ENCODE measurements at regions not wholly inside any gene's neighbourhood (a gene's known extent, or its start where the extent isn't known, plus 50 kb on each side); places are given as distances from the start of the nearest gene placed in this dataset.

DNA sequence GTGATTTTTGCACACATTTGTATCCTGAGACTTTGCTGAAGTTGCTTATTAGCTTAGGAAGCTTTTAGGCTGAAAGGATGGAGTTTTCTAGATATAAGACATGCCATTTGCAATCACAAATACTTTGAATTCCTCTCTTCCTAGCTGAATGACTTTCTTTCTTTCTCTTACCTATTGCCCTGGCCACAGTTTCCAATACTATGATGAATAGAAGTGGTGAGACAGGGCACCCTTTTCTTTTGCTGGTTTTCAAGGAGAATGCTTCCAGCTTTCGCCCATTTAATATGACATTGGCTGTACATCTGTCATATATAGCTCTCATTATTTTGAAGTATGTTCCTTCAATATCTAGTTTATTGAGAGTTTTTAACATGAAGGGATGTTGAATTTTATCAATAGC lies 409.6 kb upstream of the EPHA7 start:
- H3K27me3 ChIP-seq (ENCODE audit: low read depth) = no peaks in the 10 kb centered on the region
- TF ChIP-seq, protein P1, sequence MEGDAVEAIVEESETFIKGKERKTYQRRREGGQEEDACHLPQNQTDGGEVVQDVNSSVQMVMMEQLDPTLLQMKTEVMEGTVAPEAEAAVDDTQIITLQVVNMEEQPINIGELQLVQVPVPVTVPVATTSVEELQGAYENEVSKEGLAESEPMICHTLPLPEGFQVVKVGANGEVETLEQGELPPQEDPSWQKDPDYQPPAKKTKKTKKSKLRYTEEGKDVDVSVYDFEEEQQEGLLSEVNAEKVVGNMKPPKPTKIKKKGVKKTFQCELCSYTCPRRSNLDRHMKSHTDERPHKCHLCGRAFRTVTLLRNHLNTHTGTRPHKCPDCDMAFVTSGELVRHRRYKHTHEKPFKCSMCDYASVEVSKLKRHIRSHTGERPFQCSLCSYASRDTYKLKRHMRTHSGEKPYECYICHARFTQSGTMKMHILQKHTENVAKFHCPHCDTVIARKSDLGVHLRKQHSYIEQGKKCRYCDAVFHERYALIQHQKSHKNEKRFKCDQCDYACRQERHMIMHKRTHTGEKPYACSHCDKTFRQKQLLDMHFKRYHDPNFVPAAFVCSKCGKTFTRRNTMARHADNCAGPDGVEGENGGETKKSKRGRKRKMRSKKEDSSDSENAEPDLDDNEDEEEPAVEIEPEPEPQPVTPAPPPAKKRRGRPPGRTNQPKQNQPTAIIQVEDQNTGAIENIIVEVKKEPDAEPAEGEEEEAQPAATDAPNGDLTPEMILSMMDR (IDR thresholded peaks at IDR 0.05) = no peak

DNA sequence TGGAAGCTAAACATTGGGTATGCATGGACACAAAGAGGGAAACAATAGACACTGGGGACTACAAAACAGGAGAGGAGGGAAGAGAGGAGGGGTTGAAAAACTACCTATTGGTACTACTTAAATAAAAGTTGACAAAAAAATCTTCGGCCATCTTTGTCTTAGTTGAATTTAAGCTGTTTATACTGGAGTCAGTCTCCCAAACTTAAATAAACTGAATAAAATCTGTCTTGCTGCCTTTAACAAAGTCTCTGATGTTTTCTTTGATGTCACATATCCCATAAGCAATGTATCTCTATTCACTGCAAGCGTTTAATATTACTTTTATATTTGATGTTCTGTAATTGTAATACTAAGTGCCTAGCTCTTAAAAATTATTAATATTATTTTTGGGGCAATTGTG lies 409.2 kb upstream of the EPHA7 start:
- TF ChIP-seq, protein P1 (IDR thresholded peaks at IDR 0.05) = no peak
- ATAC-seq = no peak
- intact Hi-C loops (cut with DNase I) = no loop called here
- Histone ChIP-seq H3K27me3 (ENCODE audit: low read depth) (no peaks in the 10 kb centered on the region), H3K4me1 (no peaks in the 10 kb centered on the region), H3K36me3 (no peaks in the 10 kb centered on the region), H3K4me3 (no peak overlapping the region), H3K27ac (no peak overlapping the region), H3K9me3 (no peaks in the 10 kb centered on the region)
- DNase-seq = no peak

More for the DNA sequence above, 409.6 kb upstream of the EPHA7 start:
- H3K36me3 ChIP-seq = no peaks in the 10 kb centered on the region
- DNase-seq = no peak
- H3K27ac ChIP-seq = no peak overlapping the region
- intact Hi-C loops (cut with DNase I) = no loop called here
- ATAC-seq = no peak
- no peaks in the 10 kb centered on the region for H3K9me3 ChIP-seq
- no peaks in the 10 kb centered on the region for H3K4me1 ChIP-seq
- H3K4me3 ChIP-seq = no peak overlapping the region

DNA sequence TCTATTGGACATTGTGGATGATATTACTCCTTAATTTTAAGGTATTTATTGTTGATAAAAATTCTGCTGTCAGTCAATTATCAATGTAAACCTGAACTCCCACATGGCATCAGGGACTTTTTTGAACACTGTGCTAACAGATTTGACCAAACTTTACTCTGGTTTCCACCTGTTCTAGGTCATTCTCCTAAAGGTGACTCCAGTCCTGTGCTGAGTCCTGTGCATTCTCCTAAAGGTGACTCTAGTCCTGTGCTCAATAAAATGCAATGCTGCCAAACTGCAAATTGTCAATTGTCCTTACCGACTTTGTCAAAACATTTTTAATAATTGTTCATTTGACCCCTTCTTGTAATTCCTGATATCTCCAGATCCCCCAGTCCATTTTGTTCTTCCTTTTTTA lies 408.4 kb upstream of the EPHA7 start:
- Histone ChIP-seq H3K4me1 (no peaks in the 10 kb centered on the region), H3K27me3 (ENCODE audit: low read depth) (no peaks in the 10 kb centered on the region), H3K9me3 (no peaks in the 10 kb centered on the region), H3K36me3 (no peaks in the 10 kb centered on the region), H3K4me3 (no peak overlapping the region), H3K27ac (no peak overlapping the region)
- no peak for ATAC-seq
- TF ChIP-seq, protein P1 (IDR thresholded peaks at IDR 0.05) = no peak
- DNase-seq = no peak
- intact Hi-C loops (cut with DNase I) = no loop called here

DNA sequence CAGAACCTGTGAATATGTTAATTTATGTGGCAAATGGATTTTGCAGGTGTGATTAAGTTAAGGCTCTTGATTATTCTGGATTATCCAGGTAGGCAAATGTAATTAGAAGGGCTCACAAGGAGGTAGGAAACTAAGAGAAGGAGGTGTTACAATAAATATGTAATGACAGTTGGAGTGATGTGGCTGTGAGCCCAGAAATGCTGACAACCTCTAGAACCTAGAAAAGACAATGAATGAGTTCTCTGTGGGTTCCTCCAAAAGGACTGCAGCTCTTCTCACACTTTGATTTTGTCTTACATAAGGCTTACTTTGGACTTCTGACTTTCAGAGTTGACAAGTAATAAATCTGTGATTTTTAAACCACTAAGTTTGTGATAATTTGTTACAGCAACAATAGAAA lies 406.6 kb upstream of the EPHA7 start:
- intact Hi-C loops (cut with DNase I) = no loop called here
- ATAC-seq = no peak

DNA sequence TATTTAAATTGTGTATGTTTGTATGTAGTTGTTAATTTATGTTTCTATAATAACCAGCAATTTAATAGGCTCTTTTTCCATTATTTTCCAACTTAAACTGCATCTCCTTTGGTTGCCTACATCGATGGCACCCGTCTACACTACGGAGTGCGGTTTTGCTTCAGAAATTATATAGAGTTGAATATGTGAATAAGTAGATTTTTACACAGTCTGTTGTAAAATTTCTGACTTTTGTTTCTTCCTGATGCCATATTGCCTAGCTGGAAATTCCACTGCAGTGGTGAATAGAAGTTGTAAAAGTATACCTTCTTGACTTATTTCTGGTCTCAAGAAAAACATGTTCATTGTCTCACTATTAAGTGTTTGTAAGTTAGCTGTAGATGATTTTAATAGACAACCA lies 404.1 kb upstream of the EPHA7 start:
- no peak overlapping the region for H3K27ac ChIP-seq
- ATAC-seq (no peak), DNase-seq (no peak)
- H3K36me3 ChIP-seq = no peaks in the 10 kb centered on the region
- intact Hi-C loops (cut with DNase I) = no loop called here
- H3K27me3 ChIP-seq (ENCODE audit: low read depth) = no peaks in the 10 kb centered on the region
- TF ChIP-seq, protein P1 (IDR thresholded peaks at IDR 0.05) = no peak
- H3K4me3 ChIP-seq = no peak overlapping the region
- no peaks in the 10 kb centered on the region for H3K9me3 ChIP-seq
- H3K4me1 ChIP-seq = no peaks in the 10 kb centered on the region

More for the DNA sequence above, 406.6 kb upstream of the EPHA7 start:
- H3K4me1 ChIP-seq = no peaks in the 10 kb centered on the region
- no peaks in the 10 kb centered on the region for H3K9me3 ChIP-seq
- TF ChIP-seq, protein P1 (IDR thresholded peaks at IDR 0.05) = no peak
- no peaks in the 10 kb centered on the region for H3K27me3 ChIP-seq (ENCODE audit: low read depth)
- no peaks in the 10 kb centered on the region for H3K36me3 ChIP-seq
- no peak overlapping the region for H3K4me3 ChIP-seq
- no peak overlapping the region for H3K27ac ChIP-seq
- no peak for DNase-seq
